K562 (cell line): ENCODE measurements at regions not wholly inside any gene's neighbourhood (a gene's known extent, or its start where the extent isn't known, plus 50 kb on each side); places are given as distances from the start of the nearest gene placed in this dataset.

ENCODE experiments used
- CEBPG ChIP-seq, 3 experiments: fragments of 200-800 bp in 1 of 3; sonication (Bioruptor generic) in 1 of 3; sonication (generic) in 1 of 3; formaldehyde crosslinking in 1 of 3; IDR thresholded peaks in 2 of 3; conservative IDR thresholded peaks in 1 of 3; 2 replicates each; pipeline versions ENCODE4 v1.6.1 to v1.8.0; 2016 to 2022; ENCODE audit warnings: missing compliant biosample characterization in 2 of 3, missing genetic modification characterization in 2 of 3, mild to moderate bottlenecking in 1 of 3, missing genetic modification reagents in 1 of 3
- DIDO1 ChIP-seq: fragments of 450-650 bp; IDR thresholded peaks from 2 replicates; pipeline ENCODE4 v1.6.1; 2016; ENCODE audit warnings: low read depth, missing biosample characterization, missing genetic modification characterization
- FOSL1 ChIP-seq: fragments of 200-800 bp; sonication (Bioruptor generic); conservative IDR thresholded peaks from 2 replicates; pipeline ENCODE4 v1.6.1; 2016; ENCODE audit warnings: missing genetic modification characterization, missing compliant biosample characterization
- GATA2 ChIP-seq: sonication (generic); formaldehyde crosslinking; IDR thresholded peaks from 2 replicates; pipeline ENCODE4 v1.4.0; 2020; ENCODE audit warnings: mild to moderate bottlenecking, missing genetic modification reagents
- HDAC1 ChIP-seq, 2 experiments: fragments of 450-650 bp; IDR thresholded peaks; 2 replicates each; pipeline ENCODE4 v1.6.1; 2016 to 2017; ENCODE audit warnings: inconsistent platforms in 1 of 2, mild to moderate bottlenecking in 1 of 2, moderate library complexity in 1 of 2
- ZNF583 ChIP-seq: fragments of 250-450 bp; sonication (Bioruptor Pico); IDR thresholded peaks from 2 replicates; pipeline ENCODE4 v1.4.0; 2020
- TF ChIP-seq, protein P1 (sequence below): fragments of 250-450 bp; sonication (Bioruptor Pico); IDR thresholded peaks from 2 replicates; pipeline ENCODE4 v1.5.0; 2020; ENCODE audit warnings: mild to moderate bottlenecking, borderline replicate concordance
- TF ChIP-seq, protein P2 (sequence below): fragments of 250-450 bp; sonication (Bioruptor Pico); IDR thresholded peaks from 2 replicates; pipeline ENCODE4 v1.5.1; 2021; ENCODE audit warnings: mild to moderate bottlenecking
- TF ChIP-seq, protein P3 (sequence below): sonication (generic); formaldehyde crosslinking; IDR thresholded peaks from 2 replicates; pipeline ENCODE4 v1.8.1; 2023; ENCODE audit warnings: mild to moderate bottlenecking, missing genetic modification reagents
- TF ChIP-seq, protein P4 (sequence below): fragments of 450-650 bp; IDR thresholded peaks from 2 replicates; pipeline ENCODE4 v1.6.1; 2016; ENCODE audit warnings: mild to moderate bottlenecking, moderate library complexity

DNA sequence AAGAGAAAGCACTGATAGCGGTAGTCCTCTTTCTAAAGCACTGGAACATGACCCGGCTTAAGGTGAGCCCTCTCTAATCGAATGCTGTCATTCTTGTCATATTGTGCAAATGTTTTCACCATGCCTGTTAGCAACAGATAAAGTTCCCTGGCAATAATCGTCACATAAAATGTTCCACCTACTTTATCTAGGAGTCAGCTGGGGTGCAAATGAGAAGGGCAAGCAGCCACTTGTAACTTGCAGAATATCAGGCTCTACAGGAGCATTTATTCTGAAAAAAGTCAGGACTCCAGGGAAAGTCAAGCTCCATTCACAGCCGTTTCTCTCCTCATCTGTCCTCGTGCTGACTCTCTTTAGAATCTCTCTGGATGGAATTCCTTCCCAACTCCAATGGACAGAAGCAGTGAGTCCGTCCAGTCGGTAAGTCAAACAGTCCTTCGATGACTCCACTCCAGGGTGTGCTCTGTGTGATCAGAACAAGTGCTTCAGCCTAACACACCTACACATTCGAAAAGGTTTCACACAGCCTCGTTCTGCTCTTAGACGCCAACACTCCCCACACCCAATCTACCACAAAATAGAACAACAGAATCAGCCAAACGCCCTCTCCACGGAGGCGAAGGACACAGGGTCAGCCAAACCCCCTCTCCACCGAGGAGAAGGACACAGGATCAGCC lies 101.7 kb upstream of the FRG1 start (continued):
- TF ChIP-seq, protein P1, sequence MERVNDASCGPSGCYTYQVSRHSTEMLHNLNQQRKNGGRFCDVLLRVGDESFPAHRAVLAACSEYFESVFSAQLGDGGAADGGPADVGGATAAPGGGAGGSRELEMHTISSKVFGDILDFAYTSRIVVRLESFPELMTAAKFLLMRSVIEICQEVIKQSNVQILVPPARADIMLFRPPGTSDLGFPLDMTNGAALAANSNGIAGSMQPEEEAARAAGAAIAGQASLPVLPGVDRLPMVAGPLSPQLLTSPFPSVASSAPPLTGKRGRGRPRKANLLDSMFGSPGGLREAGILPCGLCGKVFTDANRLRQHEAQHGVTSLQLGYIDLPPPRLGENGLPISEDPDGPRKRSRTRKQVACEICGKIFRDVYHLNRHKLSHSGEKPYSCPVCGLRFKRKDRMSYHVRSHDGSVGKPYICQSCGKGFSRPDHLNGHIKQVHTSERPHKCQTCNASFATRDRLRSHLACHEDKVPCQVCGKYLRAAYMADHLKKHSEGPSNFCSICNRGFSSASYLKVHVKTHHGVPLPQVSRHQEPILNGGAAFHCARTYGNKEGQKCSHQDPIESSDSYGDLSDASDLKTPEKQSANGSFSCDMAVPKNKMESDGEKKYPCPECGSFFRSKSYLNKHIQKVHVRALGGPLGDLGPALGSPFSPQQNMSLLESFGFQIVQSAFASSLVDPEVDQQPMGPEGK (CRISPR knock-in tag): no peak
- peak; percentile 32; the same call in 1 of the 2 replicates for TF ChIP-seq FOSL1
- no peak for TF ChIP-seq HDAC1 (IDR thresholded peaks at IDR 0.05)
- peak; percentile 64 for TF ChIP-seq GATA2
- no peak for TF ChIP-seq CEBPG (CRISPR knock-in tag; IDR thresholded peaks at IDR 0.05)
- TF ChIP-seq CEBPG (tag; conservative IDR thresholded peaks at IDR 0.05 in 1 of 2, IDR thresholded peaks at IDR 0.05 in 1 of 2): peak; percentile 35 to 51; a peak in 3 of 4 replicates
- TF ChIP-seq DIDO1 (tag): no peak
- TF ChIP-seq, protein P2, sequence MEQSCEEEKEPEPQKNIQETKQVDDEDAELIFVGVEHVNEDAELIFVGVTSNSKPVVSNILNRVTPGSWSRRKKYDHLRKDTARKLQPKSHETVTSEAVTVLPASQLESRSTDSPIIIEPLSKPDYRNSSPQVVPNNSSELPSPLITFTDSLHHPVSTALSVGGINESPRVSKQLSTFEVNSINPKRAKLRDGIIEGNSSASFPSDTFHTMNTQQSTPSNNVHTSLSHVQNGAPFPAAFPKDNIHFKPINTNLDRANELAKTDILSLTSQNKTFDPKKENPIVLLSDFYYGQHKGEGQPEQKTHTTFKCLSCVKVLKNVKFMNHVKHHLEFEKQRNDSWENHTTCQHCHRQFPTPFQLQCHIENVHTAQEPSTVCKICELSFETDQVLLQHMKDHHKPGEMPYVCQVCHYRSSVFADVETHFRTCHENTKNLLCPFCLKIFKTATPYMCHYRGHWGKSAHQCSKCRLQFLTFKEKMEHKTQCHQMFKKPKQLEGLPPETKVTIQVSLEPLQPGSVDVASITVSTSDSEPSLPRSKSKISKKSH: no peak
- TF ChIP-seq ZNF583 (CRISPR knock-in tag): no peak
- TF ChIP-seq, protein P3, sequence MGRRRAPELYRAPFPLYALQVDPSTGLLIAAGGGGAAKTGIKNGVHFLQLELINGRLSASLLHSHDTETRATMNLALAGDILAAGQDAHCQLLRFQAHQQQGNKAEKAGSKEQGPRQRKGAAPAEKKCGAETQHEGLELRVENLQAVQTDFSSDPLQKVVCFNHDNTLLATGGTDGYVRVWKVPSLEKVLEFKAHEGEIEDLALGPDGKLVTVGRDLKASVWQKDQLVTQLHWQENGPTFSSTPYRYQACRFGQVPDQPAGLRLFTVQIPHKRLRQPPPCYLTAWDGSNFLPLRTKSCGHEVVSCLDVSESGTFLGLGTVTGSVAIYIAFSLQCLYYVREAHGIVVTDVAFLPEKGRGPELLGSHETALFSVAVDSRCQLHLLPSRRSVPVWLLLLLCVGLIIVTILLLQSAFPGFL (CRISPR knock-in tag): no peak
- TF ChIP-seq, protein P4, sequence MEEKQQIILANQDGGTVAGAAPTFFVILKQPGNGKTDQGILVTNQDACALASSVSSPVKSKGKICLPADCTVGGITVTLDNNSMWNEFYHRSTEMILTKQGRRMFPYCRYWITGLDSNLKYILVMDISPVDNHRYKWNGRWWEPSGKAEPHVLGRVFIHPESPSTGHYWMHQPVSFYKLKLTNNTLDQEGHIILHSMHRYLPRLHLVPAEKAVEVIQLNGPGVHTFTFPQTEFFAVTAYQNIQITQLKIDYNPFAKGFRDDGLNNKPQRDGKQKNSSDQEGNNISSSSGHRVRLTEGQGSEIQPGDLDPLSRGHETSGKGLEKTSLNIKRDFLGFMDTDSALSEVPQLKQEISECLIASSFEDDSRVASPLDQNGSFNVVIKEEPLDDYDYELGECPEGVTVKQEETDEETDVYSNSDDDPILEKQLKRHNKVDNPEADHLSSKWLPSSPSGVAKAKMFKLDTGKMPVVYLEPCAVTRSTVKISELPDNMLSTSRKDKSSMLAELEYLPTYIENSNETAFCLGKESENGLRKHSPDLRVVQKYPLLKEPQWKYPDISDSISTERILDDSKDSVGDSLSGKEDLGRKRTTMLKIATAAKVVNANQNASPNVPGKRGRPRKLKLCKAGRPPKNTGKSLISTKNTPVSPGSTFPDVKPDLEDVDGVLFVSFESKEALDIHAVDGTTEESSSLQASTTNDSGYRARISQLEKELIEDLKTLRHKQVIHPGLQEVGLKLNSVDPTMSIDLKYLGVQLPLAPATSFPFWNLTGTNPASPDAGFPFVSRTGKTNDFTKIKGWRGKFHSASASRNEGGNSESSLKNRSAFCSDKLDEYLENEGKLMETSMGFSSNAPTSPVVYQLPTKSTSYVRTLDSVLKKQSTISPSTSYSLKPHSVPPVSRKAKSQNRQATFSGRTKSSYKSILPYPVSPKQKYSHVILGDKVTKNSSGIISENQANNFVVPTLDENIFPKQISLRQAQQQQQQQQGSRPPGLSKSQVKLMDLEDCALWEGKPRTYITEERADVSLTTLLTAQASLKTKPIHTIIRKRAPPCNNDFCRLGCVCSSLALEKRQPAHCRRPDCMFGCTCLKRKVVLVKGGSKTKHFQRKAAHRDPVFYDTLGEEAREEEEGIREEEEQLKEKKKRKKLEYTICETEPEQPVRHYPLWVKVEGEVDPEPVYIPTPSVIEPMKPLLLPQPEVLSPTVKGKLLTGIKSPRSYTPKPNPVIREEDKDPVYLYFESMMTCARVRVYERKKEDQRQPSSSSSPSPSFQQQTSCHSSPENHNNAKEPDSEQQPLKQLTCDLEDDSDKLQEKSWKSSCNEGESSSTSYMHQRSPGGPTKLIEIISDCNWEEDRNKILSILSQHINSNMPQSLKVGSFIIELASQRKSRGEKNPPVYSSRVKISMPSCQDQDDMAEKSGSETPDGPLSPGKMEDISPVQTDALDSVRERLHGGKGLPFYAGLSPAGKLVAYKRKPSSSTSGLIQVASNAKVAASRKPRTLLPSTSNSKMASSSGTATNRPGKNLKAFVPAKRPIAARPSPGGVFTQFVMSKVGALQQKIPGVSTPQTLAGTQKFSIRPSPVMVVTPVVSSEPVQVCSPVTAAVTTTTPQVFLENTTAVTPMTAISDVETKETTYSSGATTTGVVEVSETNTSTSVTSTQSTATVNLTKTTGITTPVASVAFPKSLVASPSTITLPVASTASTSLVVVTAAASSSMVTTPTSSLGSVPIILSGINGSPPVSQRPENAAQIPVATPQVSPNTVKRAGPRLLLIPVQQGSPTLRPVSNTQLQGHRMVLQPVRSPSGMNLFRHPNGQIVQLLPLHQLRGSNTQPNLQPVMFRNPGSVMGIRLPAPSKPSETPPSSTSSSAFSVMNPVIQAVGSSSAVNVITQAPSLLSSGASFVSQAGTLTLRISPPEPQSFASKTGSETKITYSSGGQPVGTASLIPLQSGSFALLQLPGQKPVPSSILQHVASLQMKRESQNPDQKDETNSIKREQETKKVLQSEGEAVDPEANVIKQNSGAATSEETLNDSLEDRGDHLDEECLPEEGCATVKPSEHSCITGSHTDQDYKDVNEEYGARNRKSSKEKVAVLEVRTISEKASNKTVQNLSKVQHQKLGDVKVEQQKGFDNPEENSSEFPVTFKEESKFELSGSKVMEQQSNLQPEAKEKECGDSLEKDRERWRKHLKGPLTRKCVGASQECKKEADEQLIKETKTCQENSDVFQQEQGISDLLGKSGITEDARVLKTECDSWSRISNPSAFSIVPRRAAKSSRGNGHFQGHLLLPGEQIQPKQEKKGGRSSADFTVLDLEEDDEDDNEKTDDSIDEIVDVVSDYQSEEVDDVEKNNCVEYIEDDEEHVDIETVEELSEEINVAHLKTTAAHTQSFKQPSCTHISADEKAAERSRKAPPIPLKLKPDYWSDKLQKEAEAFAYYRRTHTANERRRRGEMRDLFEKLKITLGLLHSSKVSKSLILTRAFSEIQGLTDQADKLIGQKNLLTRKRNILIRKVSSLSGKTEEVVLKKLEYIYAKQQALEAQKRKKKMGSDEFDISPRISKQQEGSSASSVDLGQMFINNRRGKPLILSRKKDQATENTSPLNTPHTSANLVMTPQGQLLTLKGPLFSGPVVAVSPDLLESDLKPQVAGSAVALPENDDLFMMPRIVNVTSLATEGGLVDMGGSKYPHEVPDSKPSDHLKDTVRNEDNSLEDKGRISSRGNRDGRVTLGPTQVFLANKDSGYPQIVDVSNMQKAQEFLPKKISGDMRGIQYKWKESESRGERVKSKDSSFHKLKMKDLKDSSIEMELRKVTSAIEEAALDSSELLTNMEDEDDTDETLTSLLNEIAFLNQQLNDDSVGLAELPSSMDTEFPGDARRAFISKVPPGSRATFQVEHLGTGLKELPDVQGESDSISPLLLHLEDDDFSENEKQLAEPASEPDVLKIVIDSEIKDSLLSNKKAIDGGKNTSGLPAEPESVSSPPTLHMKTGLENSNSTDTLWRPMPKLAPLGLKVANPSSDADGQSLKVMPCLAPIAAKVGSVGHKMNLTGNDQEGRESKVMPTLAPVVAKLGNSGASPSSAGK: peak; percentile 62
